Retinal pigment epithelial cell (primary cell): ENCODE measurements at regions not wholly inside any gene's neighbourhood (a gene's known extent, or its start where the extent isn't known, plus 50 kb on each side); places are given as distances from the start of the nearest gene placed in this dataset.

ENCODE experiments used
- DNase-seq: peaks from one replicate; pipeline ENCODE4 v3.0.0-alpha.2; 2010; ENCODE audit warnings: low read depth
- H3K4me3 ChIP-seq: 2 replicates; pipeline ENCODE4 v1.5.1; 2011; ENCODE audit warnings: mild to moderate bottlenecking, low read length, control low read depth, moderate library complexity
- TF ChIP-seq, protein P1 (sequence below): conservative IDR thresholded peaks from 2 replicates; pipeline ENCODE4 v1.5.1; 2011; ENCODE audit warnings: low read depth, low read length, control low read depth, inconsistent platforms

DNA sequence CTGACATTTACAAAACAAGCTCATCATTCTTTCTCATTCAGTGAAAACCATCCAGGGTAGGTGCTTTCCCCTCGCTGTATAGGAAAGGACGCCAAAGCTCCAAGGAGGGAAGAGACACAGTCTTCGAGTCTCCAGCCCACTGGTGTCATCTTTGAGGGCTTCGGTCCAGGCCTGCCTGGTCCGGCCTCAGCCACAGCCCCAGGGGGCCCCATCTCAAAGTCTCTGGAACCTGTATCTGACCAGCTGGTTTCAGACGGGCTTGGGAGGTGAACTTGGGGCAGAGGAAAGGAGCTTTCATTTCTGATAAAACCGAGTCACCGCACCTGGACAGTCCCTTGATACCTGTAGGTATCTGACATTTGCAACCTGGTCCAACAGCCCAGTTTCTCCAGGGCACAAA lies 229.5 kb upstream of the RTL1 start:
- H3K4me3 ChIP-seq = no peak overlapping the region
- DNase-seq = no peak
- TF ChIP-seq, protein P1, sequence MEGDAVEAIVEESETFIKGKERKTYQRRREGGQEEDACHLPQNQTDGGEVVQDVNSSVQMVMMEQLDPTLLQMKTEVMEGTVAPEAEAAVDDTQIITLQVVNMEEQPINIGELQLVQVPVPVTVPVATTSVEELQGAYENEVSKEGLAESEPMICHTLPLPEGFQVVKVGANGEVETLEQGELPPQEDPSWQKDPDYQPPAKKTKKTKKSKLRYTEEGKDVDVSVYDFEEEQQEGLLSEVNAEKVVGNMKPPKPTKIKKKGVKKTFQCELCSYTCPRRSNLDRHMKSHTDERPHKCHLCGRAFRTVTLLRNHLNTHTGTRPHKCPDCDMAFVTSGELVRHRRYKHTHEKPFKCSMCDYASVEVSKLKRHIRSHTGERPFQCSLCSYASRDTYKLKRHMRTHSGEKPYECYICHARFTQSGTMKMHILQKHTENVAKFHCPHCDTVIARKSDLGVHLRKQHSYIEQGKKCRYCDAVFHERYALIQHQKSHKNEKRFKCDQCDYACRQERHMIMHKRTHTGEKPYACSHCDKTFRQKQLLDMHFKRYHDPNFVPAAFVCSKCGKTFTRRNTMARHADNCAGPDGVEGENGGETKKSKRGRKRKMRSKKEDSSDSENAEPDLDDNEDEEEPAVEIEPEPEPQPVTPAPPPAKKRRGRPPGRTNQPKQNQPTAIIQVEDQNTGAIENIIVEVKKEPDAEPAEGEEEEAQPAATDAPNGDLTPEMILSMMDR = no peak

DNA sequence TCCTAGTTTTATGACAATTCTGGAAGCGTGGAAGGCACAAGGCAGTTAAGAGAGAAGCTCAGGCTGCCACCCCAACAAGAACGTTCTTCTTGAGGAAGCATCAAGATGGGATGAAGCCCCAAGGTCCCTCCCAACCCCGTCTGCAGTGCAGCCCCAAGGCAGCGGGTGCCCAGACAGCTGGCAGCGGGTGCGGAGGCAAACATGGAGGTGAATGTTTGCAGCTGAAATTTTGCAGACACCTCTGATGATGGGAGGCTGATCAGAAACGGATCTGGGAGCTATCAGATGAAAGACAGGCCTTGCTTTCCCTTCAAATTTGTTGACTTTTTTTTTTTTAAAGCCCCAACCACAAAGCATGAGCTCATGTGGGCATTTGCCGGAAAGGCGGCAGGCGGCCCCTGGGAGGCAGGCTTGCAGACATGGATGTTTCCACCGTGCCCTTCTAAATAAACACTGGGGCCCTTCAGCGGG lies 230.7 kb upstream of the RTL1 start:
- DNase-seq = no peak
- no peak overlapping the region for H3K4me3 ChIP-seq
- TF ChIP-seq, protein P1 = no peak

DNA sequence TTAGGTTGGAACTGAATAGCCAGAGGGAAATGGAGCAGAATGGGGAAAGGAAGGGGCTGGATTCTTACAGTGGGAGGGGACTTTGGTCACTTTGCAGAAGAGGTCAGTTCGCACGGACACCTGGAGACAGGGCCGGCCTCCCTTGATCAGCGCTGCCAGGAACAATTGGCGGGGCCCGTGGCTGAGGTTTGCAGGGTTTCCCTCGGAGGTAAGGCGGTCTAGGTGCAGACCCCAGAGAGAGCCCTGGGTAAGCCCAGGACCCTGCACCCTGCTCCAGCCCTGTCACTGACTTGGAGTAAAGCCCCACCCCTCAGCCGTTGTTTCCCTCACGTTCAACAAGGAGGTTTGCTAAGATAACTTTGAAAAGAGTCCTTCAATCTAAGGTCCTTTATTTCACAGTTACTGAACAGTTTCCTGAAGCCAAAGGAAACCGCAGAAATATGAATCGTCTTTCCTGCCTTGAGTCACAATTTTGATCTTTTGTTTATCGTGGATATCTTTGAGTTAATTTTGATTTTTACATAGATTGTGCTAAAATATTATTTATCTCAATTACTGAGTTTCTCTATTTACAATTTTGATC lies 231.4 kb upstream of the RTL1 start:
- TF ChIP-seq, protein P1 = no peak
- DNase-seq = no peak

DNA sequence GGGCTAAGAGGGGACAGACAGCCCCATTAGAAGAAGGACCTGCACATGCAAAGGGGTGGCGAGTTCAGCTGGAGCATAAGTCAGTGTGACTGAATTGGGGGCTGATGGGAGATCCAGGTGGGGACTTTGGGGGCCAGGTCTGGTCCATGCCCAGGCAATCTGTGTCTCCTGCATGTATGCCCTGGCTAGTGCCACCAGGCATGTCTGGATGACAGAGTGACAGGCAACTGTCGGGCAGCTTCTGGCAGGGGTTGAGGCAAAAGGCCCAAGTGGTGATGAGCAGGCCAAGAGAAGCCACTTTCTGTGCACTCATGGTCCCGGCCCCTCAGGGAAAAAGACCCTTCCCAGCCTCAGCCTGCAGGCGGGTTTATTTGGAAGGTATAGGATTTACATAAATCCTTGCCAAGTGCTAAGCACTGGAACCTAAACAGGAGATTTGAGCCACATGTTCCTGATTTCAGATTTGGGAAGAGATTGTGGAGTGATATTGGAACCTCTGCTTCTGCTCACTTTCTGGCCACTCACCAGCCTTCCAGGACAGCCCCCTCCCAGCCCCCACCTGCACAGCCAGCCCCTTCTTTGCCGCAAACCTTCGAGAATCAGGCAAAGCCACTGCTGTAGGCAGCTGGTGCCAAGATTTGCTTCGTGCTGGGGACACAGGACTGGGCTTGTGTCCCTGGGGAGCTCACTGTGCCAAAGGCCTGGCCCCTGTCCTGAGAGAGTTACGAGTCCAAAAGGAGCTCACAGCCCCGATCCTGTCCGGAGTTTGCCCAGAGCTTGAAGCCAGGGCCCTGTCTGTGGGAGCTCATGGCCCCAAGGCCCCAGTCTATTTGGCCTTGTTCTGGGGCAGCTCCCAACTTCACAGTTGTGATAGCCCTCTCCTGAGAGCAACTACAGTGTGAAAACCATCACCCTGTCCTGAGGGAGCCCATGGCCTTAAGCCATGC lies 232.5 kb upstream of the RTL1 start:
- DNase-seq = no peak
- no peak overlapping the region for H3K4me3 ChIP-seq
- TF ChIP-seq, protein P1 = no peak

More for the DNA sequence above, 231.4 kb upstream of the RTL1 start:
- no peak overlapping the region for H3K4me3 ChIP-seq

DNA sequence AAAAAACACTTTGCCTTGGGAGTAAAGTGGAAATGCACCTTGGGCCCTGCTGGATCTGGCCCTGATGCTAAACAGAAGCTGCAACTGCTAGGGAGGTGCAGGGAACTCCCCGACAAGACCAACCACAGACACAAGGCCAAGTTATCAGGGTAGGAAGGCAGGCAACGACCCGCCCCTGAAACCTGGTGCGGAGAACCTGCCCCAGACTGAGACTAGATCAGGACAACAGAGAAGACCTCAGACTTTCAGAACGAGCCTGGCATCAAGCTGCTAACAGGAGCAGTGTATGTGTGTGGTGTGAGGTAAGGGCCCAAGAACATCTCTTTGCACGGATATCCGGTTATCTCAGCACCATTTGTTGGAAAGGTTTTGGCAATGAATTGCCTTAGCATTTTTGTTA lies 233.7 kb upstream of the RTL1 start:
- H3K4me3 ChIP-seq = no peak overlapping the region
- TF ChIP-seq, protein P1 = no peak
- no peak for DNase-seq

DNA sequence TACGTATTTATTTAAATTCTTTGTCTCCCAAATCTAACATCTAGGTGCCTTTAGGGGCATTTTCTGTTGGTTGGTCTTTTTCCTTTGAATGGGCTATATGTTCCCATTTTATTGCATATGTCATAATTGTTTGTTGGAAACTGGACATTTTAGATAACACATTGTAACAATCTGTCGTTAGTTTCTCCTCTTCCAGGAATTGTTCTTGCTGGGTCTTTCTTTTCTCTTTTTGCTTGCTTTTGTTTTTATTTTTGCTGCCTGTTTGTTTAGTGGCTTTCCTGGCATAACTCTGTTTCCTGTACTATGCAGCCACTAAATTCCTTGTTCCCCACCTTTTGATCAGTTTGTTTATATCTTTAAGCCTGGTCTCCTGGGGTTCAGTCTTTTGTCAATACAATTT lies 244.3 kb upstream of the RTL1 start:
- no peak overlapping the region for H3K4me3 ChIP-seq
- TF ChIP-seq, protein P1 = no peak
- no peak for DNase-seq
